K562 (cell line): ENCODE measurements at regions not wholly inside any gene's neighbourhood (a gene's known extent, or its start where the extent isn't known, plus 50 kb on each side); places are given as distances from the start of the nearest gene placed in this dataset.
A peak's percentile ranks its signal among the peaks of the same experiment; 100 is the strongest.
"Not testable (repeated sequence)": the region's sequence is repeated elsewhere in the genome, so short reads cannot be mapped to it uniquely, and the experiment has no call there.

ENCODE experiments used
- ATAC-seq: fragments of 200-7000 bp; cut with Tn5 transposase; 3 replicates; pipeline ENCODE4 v1.9.1; 2020; ENCODE audit warnings: moderate library complexity
- BruUV-seq: library from RNA; stranded (reverse); fragments of 400-500 nt; replicated peaks from 2 replicates; lab custom pipeline; 2021; lab: Mats Ljungman, UMichigan
- CTCF ChIA-PET: fragments of 300-600 bp; formaldehyde crosslinking; extraction: SDS; loops from one replicate; lab custom pipeline; 2021; ENCODE audit warnings: low intra/inter-chr PET ratio; lab: Yijun Ruan, JAX
- POLR2A ChIA-PET: fragments of 300-600, 350-650 bp; sonication (Branson Sonifier 250); formaldehyde crosslinking; extraction: SDS; loops from one replicate; lab custom pipeline; 2021; ENCODE audit warnings: antibody characterized with exemption, inconsistent platforms; lab: Yijun Ruan, JAX
- DNase-seq, 4 experiments: peaks; one replicate each; pipeline versions ENCODE4 v3.0.0 to v3.0.0-alpha.2; 2011 to 2018; ENCODE audit warnings: low spot score in 3 of 4, mixed read lengths in 3 of 4; ENCODE audit errors: extremely low read depth in 1 of 4
- FAIRE-seq: peaks from 2 replicates; lab custom pipeline; 2011; peaks lifted over from hg19 to GRCh38; lab: Jason Lieb, UNC
- H2AFZ ChIP-seq: 2 replicates; pipeline ENCODE4 v1.6.0; 2011; ENCODE audit warnings: low read depth, low read length, control low read depth, inconsistent platforms
- H3K27ac ChIP-seq: fragments of 200-600 bp; 3 replicates; pipeline ENCODE4 v1.8.0; 2011; ENCODE audit warnings: low read depth, mild to moderate bottlenecking, control low read depth, inconsistent platforms, low read length, moderate library complexity, mixed read lengths; ENCODE audit errors: extremely low read depth
- H3K27me3 ChIP-seq, 2 experiments: fragments of 300-600 bp in 1 of 2; 2 replicates in 1 of 2; 3 replicates in 1 of 2; pipeline versions ENCODE4 v1.6.0 to v1.8.0; 2011; ENCODE audit warnings: inconsistent platforms in 2 of 2, low read length in 2 of 2, mild to moderate bottlenecking in 1 of 2, mixed read lengths in 1 of 2, moderate library complexity in 1 of 2; ENCODE audit not compliant: control insufficient read depth in 2 of 2, insufficient read depth in 2 of 2
- H3K36me3 ChIP-seq: fragments of 300-600 bp; 3 replicates; pipeline ENCODE4 v1.8.0; 2011; ENCODE audit warnings: mild to moderate bottlenecking, low read length, inconsistent platforms; ENCODE audit not compliant: control insufficient read depth, insufficient read depth
- H3K4me1 ChIP-seq, 2 experiments: fragments of 200-600 bp in 1 of 2; replicated peaks in 1 of 2; 2 replicates in 1 of 2; 3 replicates in 1 of 2; pipeline versions ENCODE4 v1.5.1 to v1.8.0; 2011; ENCODE audit warnings: inconsistent platforms in 2 of 2, low read length in 2 of 2, mild to moderate bottlenecking in 1 of 2, mixed read lengths in 1 of 2, moderate library complexity in 1 of 2; ENCODE audit not compliant: control insufficient read depth in 2 of 2, insufficient read depth in 2 of 2
- H3K4me2 ChIP-seq: 2 replicates; pipeline ENCODE4 v1.6.1; 2011; ENCODE audit warnings: low read length, control low read depth, inconsistent platforms, mixed read lengths; ENCODE audit not compliant: insufficient read depth
- H3K4me3 ChIP-seq: fragments of 200-600 bp; sonication (generic), shearing (Covaris generic); 2 replicates; pipeline ENCODE4 v1.5.1; 2016; ENCODE audit warnings: control low read depth, inconsistent platforms
- H3K79me2 ChIP-seq: fragments of 200-600 bp; 3 replicates; pipeline ENCODE4 v1.8.0; 2011; ENCODE audit warnings: low read length, inconsistent platforms; ENCODE audit not compliant: control insufficient read depth, insufficient read depth
- H3K9ac ChIP-seq, 2 experiments: 2 replicates each; pipeline versions ENCODE4 v1.6.0 to v1.6.1; 2011; ENCODE audit warnings: low read depth in 2 of 2, low read length in 2 of 2, control low read depth in 1 of 2, inconsistent platforms in 1 of 2, mild to moderate bottlenecking in 1 of 2, mixed read lengths in 1 of 2; ENCODE audit not compliant: insufficient read depth in 1 of 2
- H3K9me1 ChIP-seq: one replicate; pipeline ENCODE4 v1.6.0; 2011; ENCODE audit warnings: inconsistent platforms, mild to moderate bottlenecking, low read length, moderate library complexity; ENCODE audit not compliant: control insufficient read depth, insufficient read depth
- H3K9me3 ChIP-seq: replicated peaks from 2 replicates; pipeline ENCODE4 v1.5.1; 2011; ENCODE audit warnings: low read depth, low read length, inconsistent platforms; ENCODE audit not compliant: control insufficient read depth, insufficient read depth
- H4K20me1 ChIP-seq: replicated peaks from 2 replicates; pipeline ENCODE4 v1.6.1; 2011; ENCODE audit warnings: low read length, inconsistent platforms, mixed read lengths; ENCODE audit not compliant: control insufficient read depth, insufficient read depth
- WGBS: fragments of 100-300 bp; shearing (Covaris generic); methylation state at CpG from one replicate; pipeline ENCODE4 v1.1.6; 2016; ENCODE audit warnings: low coverage, mixed read lengths; ENCODE audit not compliant: insufficient coverage; ENCODE audit errors: missing lambda C conversion rate; 5-methylcytosine and 5-hydroxymethylcytosine counted together
- in situ Hi-C: fragments of 300-500 bp; cut with MboI; formaldehyde crosslinking; loops from 4 replicates; pipeline ENCODE4 v1.15.0; 2018; ENCODE audit warnings: inconsistent platforms, mixed read lengths
- intact Hi-C: fragments of 100-400 bp; cut with micrococcal nuclease; formaldehyde crosslinking; loops from 2 replicates; pipeline ENCODE4 v1.14.2; 2022

GRCh38 chr13:111679645-111680044 is 359.2 kb downstream of the TEX29 start:
- H3K4me2 ChIP-seq, H3K9me1 ChIP-seq, FAIRE-seq, H3K27ac ChIP-seq, in situ Hi-C loops, BruUV-seq, DNase-seq, ATAC-seq, H3K4me1 ChIP-seq, POLR2A ChIA-PET, H3K4me3 ChIP-seq, H3K9ac ChIP-seq, H3K36me3 ChIP-seq, H3K27me3 ChIP-seq, H3K79me2 ChIP-seq, H2AFZ ChIP-seq, CTCF ChIA-PET, H4K20me1 ChIP-seq, H3K9me3 ChIP-seq, intact Hi-C loops: not testable (repeated sequence)
- WGBS: no CpG with 5 or more reads among the region's 15 CpGs

GRCh38 chr13:111680100-111680499 is 359.7 kb downstream of the TEX29 start:
- DNase-seq, H4K20me1 ChIP-seq, CTCF ChIA-PET, H3K36me3 ChIP-seq, POLR2A ChIA-PET, H3K27ac ChIP-seq, BruUV-seq, H3K9ac ChIP-seq, in situ Hi-C loops, H3K9me3 ChIP-seq, H3K79me2 ChIP-seq, H3K4me3 ChIP-seq, intact Hi-C loops, H3K4me2 ChIP-seq, H3K27me3 ChIP-seq, H2AFZ ChIP-seq, H3K4me1 ChIP-seq, H3K9me1 ChIP-seq, FAIRE-seq: not testable (repeated sequence)
- ATAC-seq: 0 out of 3 replicates have a peak, but pooled peaks have one; percentile 54
- no CpG with 5 or more reads among the region's 13 CpGs for WGBS

GRCh38 chr13:111692028-111692427 is 371.6 kb downstream of the TEX29 start:
- H3K36me3 ChIP-seq, H4K20me1 ChIP-seq, H2AFZ ChIP-seq, BruUV-seq, H3K27me3 ChIP-seq, H3K9ac ChIP-seq, ATAC-seq, FAIRE-seq, H3K4me3 ChIP-seq, in situ Hi-C loops, H3K9me3 ChIP-seq, intact Hi-C loops, H3K4me1 ChIP-seq, H3K27ac ChIP-seq, H3K4me2 ChIP-seq, H3K79me2 ChIP-seq, DNase-seq, POLR2A ChIA-PET, CTCF ChIA-PET, H3K9me1 ChIP-seq: not testable (repeated sequence)
- WGBS: 0% methylated on average over 1 of the region's 2 CpGs

GRCh38 chr13:111696121-111696520 is 370.8 kb upstream of the SOX1 start:
- H3K4me2 ChIP-seq, POLR2A ChIA-PET, ATAC-seq, intact Hi-C loops, H4K20me1 ChIP-seq, CTCF ChIA-PET, H3K9me3 ChIP-seq, H3K79me2 ChIP-seq, in situ Hi-C loops, BruUV-seq, H3K9ac ChIP-seq, H3K9me1 ChIP-seq, FAIRE-seq, DNase-seq, H3K4me3 ChIP-seq, H3K27ac ChIP-seq, H2AFZ ChIP-seq, H3K27me3 ChIP-seq, H3K36me3 ChIP-seq, H3K4me1 ChIP-seq: not testable (repeated sequence)
- WGBS: no CpG with 5 or more reads among the region's 11 CpGs
